HG02884 (cell line): ENCODE measurements at regions not wholly inside any gene's neighbourhood (a gene's known extent, or its start where the extent isn't known, plus 50 kb on each side); places are given as distances from the start of the nearest gene placed in this dataset.

ENCODE experiments used
- ATAC-seq: cut with Tn5 transposase; IDR thresholded peaks from one replicate; pipeline ENCODE4 v1.9.1; 2021; ENCODE audit warnings: mild to moderate bottlenecking, moderate library complexity; ENCODE audit not compliant: unreplicated experiment

DNA sequence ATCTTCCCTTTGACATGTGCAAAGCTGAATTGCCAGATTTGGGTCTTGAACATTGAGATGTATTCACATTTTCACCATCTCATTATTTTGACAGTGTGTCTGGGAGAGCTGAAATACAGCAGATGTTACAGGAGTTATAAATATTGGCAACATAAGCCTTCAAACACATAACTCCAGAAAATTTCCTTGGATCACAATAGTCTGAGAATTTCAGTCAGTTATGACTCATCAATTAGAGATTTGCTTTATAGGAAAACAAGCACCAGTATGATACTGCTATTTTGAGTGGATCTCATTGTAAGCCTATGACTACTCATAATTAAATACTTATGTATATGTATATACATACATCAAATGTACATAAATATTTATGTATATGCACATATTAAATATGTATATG, 1171.8 kb downstream of the AMY1C start:
- no peak for ATAC-seq

DNA sequence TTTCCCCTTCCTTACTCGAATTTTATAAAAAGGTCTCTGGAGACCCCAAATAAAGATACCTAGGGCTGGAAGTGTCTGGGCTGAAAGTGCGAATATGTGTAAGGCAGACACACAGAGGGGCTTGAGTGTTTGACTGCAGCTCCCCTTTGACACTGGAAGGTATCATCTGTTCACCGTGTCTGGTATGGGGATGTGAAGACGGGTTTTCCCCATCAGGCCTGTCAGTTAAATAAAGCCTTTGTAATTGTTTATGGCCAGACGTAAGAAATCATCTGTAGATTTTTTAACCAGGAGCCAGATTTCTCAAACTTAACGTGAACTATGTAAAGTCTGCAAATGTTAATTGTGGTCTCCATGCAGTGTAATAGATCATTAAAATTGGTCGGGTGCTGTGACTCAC, 1173.4 kb downstream of the AMY1C start:
- ATAC-seq: no peak

DNA sequence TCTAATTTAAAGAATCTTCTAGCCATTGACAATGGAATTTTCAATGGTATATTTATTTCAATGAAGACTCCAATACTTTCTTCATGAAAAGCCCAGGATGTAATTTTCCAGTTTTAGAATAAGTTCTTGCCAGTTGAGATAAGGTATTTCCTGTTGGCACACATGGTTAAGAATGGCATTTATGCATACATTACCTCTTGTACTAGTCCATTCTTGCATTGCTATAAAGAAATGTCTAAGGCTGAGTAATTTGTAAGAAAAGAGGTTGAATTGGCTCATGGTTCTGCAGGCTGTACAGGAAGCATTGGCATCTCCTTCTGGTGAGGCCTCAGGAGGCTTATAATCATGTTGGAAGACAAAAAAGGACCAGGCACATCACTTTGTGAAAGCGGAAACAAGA, 1179.6 kb downstream of the AMY1C start:
- ATAC-seq: no peak

DNA sequence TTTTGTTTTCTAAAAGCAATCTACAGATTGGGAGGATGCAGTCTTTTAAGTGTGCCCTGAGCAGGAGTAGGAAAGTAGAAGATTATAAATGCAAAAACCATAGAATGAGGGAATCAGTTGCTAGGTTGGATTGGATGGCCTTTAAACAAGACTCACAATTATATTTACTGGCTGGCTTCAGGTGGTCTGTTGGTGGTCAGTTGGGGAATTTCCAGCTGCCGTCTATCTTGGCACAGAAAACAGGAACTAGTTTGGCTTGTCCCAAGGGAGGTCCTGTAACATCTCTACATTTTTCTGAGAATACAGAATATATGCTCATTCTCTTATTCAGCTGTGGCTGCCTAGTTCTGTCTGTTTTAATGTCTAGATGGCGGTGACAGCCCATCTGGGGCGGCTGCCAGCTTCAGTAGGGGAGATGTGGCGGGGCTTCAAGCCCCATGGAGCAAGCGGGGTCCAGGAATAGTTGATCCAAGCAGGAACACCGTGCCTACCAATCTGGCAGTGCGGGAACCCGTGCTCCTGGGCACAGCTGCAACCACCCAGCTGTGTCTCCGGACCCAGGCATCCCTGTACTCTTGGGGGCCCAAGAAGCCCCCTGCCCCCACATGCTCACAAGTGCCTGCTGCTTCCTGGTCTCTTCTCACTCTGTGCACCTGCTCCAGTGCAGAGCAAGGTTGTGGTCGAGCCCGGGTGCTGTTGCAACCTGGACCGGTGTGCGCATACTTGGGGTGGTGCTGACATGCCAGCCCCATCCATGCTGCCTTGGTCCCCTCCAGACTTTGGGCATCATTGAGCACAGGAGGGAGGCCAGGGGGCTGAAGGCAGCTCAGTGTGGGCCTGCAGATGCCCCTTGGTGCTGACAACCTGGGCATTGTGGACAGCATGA, 1182.6 kb downstream of the AMY1C start:
- ATAC-seq: no peak

DNA sequence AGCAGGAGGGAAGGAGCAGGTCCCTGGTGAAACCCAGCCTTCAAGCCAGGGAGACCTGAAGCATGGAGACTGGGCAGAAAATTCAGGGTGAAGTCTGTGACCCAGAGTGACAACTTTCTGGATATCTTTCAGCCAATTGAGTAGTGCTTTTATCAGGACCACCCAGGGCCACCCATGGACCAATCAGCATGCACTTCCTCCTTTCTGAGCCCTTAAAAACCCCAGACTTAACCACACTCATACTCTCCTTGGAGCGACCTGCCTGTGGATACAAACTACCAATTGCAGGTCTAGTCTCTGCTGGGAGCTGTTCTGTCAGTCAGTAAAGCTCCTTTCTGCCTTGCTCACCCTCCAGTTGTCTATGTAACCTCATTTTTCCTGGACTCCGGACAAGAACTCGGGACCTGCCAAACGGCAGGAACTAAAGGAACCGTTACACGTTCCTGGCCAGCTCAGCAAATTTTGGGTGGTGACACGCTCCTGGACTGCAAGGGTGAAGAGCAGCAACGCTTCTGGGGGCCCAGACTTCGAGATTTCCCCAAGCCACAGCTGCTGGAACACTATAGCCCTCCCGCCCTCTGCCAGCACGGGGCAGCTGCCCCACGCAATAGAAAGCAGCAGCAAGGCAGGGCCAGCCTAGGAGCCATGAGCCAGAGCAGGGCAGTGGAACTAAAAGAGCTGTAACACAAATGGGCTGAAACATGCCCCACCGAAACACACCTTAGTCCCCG, 1183.4 kb downstream of the AMY1C start:
- ATAC-seq: no peak

DNA sequence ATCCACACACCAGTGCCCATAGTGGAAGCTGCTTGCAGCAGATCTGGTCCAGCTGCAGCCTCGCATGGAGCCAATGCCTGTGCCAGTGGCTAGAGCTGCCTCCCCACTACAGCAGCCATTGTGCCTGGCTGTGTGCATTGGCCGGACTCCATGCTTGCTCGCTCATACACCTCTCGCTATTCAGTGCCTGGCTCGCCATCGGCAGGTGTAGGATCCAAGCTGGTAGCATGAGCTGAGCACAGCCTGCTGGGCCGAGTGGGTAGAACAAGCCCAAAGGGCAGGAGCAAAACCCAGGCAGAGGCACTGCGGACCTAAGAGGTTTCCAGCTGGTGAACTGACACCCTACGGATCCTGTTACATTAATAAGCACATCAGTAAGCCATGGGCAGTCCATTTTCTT, 1184.1 kb downstream of the AMY1C start:
- ATAC-seq: no peak

DNA sequence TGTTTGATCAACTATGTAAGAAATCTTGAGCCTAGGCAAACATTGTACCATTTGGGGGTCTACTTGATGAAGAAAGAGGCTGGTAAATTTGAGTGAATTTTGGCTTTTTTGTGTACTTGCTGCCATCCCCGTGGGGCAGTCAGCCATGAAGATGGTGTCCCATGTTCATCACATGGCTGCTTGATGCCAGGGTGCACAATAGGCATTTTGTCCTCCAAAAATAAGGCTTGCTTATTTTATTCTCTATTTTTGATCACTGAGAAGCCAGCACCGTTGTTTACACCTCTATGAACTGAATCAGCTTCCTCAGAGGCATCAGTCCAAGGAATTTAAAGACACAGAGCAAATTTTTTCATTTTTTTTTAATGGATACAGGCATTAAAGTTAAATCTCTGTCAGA, 1195.7 kb downstream of the AMY1C start:
- no peak for ATAC-seq

DNA sequence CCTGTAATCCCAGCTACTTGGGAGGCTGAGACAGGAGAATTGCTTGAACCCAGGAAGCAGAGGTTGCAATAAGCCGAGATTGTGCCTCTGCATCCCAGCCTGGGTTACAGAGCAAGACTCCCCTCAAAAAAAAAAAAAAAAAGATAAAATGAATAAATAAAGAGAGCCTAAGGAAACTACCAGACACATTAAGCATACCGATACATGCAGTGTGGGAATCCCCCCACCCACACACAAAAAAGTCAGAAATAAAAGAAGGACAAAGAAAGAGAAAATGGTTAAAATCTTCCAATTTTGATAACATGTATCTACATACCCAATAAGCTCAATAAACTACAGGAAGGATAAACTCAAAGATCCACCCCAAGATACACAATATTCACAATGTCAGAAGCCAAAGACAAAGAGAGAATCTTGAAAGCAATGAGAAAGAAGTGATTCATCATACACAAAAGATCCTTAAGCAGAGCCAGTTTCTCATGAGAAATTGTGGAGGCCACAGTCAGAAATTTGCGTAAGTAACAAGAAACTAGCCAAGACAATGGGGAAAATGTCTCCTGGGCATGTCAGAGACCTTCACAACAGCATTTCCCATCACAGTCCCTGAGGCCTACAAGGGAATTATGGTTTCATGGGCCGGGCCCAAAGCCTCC, 1197.0 kb downstream of the AMY1C start:
- ATAC-seq: peak; percentile 56

DNA sequence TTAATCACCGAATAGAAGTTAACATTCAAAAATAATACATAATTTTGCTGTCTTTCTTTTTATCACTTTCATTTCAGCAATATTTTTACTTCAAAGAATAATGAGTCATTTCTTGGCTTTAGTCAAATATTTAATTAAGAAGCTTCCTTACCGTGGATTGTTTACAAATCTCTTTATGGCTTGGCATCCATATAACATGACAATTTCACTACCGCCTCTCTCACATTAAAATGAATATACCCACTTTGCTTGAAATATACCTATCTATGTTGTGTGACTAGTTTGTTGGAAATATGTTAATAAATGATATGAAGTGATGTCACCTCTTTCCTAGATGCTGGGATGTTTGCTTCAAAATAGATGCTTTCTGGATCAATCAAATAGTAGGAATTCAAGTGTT, 1203.9 kb downstream of the AMY1C start:
- ATAC-seq: no peak

DNA sequence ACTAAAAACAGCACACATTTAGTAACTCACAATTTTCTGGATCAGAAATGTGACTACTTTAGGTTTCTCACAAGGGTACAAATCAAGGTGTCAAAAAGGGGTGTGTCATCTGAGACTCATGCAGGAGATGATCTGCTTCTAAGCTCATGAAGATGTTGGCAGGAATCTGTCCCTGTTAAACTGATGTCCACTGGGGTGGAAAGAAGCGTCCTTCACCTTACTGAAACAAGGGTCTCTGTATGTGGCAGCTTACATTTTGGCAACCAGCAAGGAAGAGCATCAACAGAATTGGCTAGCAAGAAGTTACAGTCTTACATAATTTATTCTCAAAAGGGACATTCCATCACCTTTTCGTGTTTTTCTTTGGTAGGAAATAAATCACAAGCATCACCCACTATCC, 1223.8 kb downstream of the AMY1C start:
- ATAC-seq: no peak

DNA sequence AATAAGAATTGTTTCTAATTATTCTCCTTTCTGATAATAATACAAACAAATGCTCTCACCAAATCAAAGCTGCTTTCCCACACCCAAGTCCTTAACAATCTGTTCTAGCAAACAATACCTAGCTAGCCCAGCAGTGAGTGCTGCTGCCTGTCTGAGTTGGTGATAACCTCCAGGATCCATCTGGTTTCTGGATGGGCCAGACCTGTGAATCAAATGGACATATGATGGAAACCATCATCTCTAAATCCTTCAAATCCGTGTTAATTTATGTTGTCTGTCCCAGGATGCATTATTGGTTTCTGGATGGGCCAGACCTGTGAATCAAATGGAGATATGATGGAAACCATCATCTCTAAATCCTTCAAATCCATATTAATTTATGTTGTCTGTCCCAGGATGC, 1230.0 kb downstream of the AMY1C start:
- no peak for ATAC-seq

DNA sequence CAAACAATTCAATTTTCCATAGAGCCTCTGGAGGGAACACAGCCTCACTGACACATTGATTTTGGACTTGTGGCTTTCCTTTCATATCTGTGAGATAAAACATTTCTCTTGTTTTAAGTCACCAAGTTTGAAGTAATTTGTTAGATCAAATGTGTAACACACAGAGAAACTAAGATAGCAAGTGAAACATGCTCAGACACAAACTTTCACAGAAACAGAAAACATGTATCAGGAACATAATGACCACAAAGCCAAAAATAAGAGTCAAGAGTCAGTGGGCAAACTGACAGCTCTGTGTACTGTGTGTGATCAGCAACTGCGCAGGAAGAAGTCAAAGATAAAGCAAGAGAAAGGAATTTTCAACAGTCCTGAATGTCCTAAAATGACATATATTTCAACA, 1237.5 kb downstream of the AMY1C start:
- ATAC-seq: peak; percentile 98

DNA sequence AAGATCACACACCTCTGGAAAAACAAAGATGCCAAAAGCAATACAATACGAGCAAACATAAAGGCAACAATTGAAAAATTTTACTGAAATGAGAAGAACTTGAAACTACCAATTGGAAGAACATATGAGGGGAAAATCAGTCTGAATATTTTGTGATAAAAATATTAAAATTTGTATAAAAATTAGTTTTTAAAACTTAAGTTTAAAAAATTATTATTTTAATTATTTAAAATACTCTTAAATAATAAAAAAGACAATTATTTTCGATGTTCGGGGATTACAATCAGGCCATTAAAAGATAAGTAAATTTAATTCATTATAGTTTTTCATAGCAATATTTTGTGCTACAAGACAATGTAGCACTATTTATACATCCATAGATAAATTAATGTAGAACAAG, 1239.3 kb downstream of the AMY1C start:
- no peak for ATAC-seq

DNA sequence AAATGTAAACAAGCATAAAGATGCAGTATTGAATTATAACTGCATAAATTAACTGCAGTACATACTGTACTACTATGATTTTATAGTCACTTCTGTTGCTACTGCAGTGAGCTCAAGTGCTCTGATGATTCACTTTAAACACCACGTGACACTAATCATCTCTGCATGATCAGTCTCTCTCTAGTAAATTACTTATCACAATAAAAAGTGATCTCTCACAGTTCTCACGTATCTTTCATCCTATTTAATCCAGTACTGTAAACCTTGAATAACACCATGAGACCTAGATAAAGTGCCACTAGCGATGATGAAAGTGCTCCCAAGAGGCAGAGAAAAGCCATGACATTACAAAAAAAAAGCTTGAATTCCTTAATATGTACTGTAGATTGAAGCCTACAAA, 1242.0 kb downstream of the AMY1C start:
- ATAC-seq: no peak

DNA sequence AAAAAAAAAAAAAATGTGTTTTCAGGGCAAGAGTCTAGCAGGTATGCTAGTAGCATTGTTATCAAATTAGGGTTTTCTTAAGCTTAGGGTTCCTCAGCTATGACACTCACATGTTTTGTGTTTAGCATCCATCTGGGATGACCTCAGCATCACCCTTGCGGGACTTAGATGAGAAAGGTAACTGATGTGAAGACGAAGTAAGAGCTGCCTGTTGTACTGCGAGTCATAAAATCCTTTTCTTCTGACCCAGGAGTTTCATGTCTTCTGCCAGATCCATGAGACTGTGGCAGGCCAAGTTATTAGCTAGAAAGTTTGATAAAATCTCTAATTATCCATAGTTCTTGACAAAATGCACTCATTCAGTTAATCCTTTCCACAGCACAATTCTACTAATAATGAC, 1251.1 kb downstream of the AMY1C start:
- ATAC-seq: no peak

DNA sequence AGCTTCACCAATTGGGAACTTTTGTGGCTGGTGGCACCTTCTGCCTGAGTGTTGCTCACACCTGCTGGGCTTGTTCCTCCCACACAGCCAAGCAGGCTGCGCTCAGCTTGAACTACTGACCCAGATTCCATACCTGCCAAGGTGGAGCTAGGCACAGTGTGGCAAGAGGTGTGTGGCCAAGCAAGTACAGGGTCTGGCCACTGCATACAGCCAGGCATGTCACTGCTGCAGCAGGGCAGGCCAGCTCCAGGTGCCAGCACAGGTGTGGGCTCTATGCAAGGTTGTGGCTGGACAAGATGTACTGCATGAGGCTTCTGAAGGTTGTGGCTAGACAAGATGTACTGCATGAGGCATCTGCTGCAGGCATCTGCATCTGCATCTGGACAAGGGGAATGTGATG, 1254.8 kb downstream of the AMY1C start:
- no peak for ATAC-seq

DNA sequence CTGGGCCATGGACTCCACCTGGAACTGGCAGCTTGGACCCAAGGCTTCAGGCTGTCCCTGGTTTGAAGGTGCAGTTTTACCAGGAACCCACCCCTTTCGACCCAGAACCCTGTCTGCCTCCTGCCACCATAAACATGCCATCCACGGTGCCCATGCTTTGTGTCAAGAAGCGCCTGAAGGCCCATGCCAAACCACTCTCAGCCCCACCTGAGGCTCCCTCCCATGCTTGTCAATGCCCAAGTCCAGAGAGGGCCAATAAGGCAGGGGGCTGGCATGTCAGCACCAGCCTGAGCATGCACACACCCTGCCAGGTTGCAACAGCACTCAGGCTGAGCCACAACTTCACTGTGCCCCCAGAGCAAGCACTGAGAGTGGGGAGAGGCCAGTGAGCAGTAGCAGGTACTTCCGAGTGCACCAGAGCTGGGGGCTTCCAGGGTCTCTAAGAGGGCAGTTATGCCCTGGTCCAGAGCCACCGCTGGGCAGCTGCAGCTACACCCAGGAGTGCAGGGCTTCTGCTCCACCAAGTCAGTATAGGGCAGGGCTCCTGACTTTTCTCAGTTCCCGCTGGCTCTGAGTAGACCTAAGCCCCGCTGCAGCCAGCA, 1256.0 kb downstream of the AMY1C start:
- ATAC-seq: no peak

DNA sequence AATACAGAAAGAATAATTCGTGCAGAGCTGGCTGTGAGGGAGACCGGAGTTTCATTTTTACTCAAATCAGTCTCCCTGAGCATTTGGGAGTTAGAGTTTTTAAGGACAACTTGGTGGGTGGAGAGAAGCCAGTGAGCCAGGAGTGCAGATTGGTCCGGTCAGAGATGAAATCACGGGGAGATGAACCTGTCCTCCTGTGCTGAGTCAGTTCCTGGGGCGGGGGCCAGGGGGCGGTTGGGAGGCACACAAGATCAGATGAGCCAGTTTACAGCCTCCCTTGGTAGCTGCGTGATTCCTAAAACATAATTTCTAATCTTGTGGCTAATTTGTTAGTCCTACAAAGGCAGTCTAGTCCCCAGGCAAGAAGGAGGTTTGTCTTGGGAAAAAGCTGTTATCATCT, 1267.9 kb downstream of the AMY1C start:
- no peak for ATAC-seq

DNA sequence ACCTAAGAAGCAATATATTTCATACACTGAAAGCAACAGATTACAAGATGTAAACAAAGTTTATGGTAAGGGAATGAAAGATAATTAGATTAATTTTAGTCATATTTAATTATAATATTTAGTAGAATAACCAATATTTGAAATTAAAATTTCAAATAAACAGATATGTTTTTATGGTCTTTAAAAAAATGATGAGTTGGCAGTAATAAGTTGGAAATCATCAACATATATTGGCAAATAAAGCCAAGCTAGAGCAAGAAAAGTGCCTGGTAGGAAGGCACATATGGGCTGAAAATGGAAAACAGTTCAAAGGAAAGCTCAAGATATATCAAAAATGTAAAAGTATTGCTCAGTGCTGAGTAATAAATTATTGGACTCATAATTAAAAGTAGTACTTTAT, 1274.0 kb downstream of the AMY1C start:
- ATAC-seq: no peak

DNA sequence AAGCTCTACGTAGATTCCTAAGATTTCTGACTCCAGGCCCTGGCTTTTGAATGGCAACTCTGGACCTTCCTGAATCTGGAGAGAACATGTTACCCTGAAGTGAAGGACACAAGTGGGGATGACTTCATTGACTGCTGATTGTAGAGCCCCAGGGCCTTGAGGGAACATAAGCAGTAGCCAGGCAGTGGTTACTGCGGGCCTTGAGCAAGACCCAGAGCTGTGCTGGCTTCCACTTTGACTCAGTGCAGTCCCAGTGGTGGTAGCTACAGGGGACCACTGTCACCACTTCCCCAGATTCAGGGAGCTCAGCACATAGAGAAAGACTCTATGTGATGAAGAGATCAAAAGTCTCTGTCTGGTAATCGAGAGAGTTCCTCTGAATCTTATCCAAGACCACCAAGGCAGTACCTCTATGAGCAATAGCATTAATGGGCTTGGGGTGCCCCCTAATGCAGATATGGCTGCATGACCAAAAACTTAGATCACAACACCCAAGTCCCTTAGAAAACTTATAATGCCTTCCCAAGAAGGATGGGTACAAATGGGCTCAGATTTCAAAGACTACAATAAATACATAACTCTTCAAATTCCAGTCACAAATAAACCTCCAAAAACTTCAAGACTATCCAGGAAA, 1278.3 kb downstream of the AMY1C start:
- peak; percentile 76 for ATAC-seq

DNA sequence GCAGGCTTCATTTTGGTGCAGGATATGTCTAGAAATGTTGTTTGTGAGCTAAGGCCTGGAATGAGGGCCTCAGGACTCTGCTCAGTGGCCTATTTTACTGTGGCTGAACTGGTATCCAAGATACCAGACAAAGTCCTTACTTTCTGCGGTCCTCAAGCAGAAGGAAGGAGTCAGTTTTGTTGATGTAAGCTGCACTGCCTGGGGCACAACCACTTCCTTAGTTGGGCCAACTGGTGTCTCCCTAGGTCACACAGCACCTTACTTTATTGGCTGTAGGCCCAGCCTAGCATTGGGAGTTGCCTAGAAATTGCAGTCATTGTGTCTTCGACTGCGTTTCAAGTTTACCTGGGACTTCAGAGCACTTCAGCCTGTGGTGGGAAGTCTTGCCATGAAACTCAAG, 1322.7 kb downstream of the AMY1C start:
- ATAC-seq: no peak
